HEK293T (cell line): ENCODE measurements at regions not wholly inside any gene's neighbourhood (a gene's known extent, or its start where the extent isn't known, plus 50 kb on each side); places are given as distances from the start of the nearest gene placed in this dataset.

Experiments used
- CTCF ChIA-PET: fragments of 350-600 bp; formaldehyde crosslinking; extraction: SDS; loops from one replicate; lab custom pipeline; 2021; ENCODE audit warnings: antibody characterized with exemption, inconsistent platforms; lab: Yijun Ruan, JAX
- POLR2A ChIA-PET: fragments of 350-600 bp; formaldehyde crosslinking; extraction: SDS; loops from one replicate; lab custom pipeline; 2020; ENCODE audit warnings: antibody characterized with exemption, inconsistent platforms; lab: Yijun Ruan, JAX
- DNase-seq: peaks from one replicate; pipeline ENCODE4 v3.0.0; 2012; ENCODE audit warnings: mixed read lengths; ENCODE audit errors: extremely low spot score
- ARNT ChIP-seq: fragments of 450-650 bp; IDR thresholded peaks from 2 replicates; pipeline ENCODE4 v1.6.1; 2017; ENCODE audit warnings: mild to moderate bottlenecking
- BHLHE40 ChIP-seq: fragments of 450-650 bp; IDR thresholded peaks from 2 replicates; pipeline ENCODE4 v1.6.1; 2016; ENCODE audit warnings: mild to moderate bottlenecking, moderate library complexity, borderline replicate concordance
- CTBP1 ChIP-seq: fragments of 450-650 bp; IDR thresholded peaks from 2 replicates; pipeline ENCODE4 v1.6.1; 2016; ENCODE audit warnings: borderline replicate concordance
- ELF4 ChIP-seq: fragments of 450-650 bp; IDR thresholded peaks from 2 replicates; pipeline ENCODE4 v1.6.1; 2017; ENCODE audit warnings: antibody characterized with exemption
- FOXA1 ChIP-seq: fragments of 450-650 bp; IDR thresholded peaks from 2 replicates; pipeline ENCODE4 v1.6.1; 2016; ENCODE audit warnings: mild to moderate bottlenecking
- FOXK2 ChIP-seq: fragments of 450-650 bp; IDR thresholded peaks from 2 replicates; pipeline ENCODE4 v1.6.1; 2016; ENCODE audit warnings: mild to moderate bottlenecking
- FOXM1 ChIP-seq: fragments of 450-650 bp; IDR thresholded peaks from 2 replicates; pipeline ENCODE4 v1.6.1; 2017; ENCODE audit warnings: mild to moderate bottlenecking, borderline replicate concordance
- HDGF ChIP-seq: fragments of 450-650 bp; IDR thresholded peaks from 2 replicates; pipeline ENCODE4 v1.6.1; 2017; ENCODE audit warnings: antibody characterized with exemption, borderline replicate concordance
- L3MBTL2 ChIP-seq: fragments of 450-650 bp; conservative IDR thresholded peaks from 2 replicates; pipeline ENCODE4 v1.6.1; 2016; ENCODE audit warnings: mild to moderate bottlenecking
- LEF1 ChIP-seq: fragments of 450-650 bp; IDR thresholded peaks from 2 replicates; pipeline ENCODE4 v1.6.1; 2017; ENCODE audit warnings: mild to moderate bottlenecking, borderline replicate concordance
- NFRKB ChIP-seq: fragments of 450-650 bp; IDR thresholded peaks from 2 replicates; pipeline ENCODE4 v1.6.1; 2016; ENCODE audit warnings: mild to moderate bottlenecking, moderate library complexity
- PKNOX1 ChIP-seq: fragments of 450-650 bp; IDR thresholded peaks from 2 replicates; pipeline ENCODE4 v1.6.1; 2016
- SP1 ChIP-seq: fragments of 450-650 bp; IDR thresholded peaks from 2 replicates; pipeline ENCODE4 v1.6.1; 2017
- SUZ12 ChIP-seq: fragments of 450-650 bp; IDR thresholded peaks from 2 replicates; pipeline ENCODE4 v1.6.1; 2016; ENCODE audit warnings: mild to moderate bottlenecking
- TARDBP ChIP-seq: fragments of 450-650 bp; IDR thresholded peaks from 2 replicates; pipeline ENCODE4 v1.6.1; 2016
- ZNF384 ChIP-seq: fragments of 450-650 bp; IDR thresholded peaks from 2 replicates; pipeline ENCODE4 v1.6.1; 2016

GRCh38 chr20:37622728-37623127, 71.1 kb upstream of the CTNNBL1 start:
- no peak for TF ChIP-seq SUZ12
- TF ChIP-seq FOXM1, result no peak
- no peak for TF ChIP-seq SP1
- no peak for TF ChIP-seq FOXK2
- TF ChIP-seq ARNT, result no peak
- ChIA-PET CTCF (no interaction called here), POLR2A (no interaction called here)
- DNase-seq, result no peak

GRCh38 chr20:37619496-37619895, 74.3 kb upstream of the CTNNBL1 start:
- ChIA-PET POLR2A (no interaction called here), CTCF (no interaction called here)
- TF ChIP-seq ZNF384, result no peak
- DNase-seq, result no peak

- TF ChIP-seq FOXA1 (no peak), L3MBTL2 (no peak), LEF1 (no peak), FOXM1 (no peak), ELF4 (no peak), ARNT (no peak), SP1 (no peak), HDGF (no peak), CTBP1 (no peak), PKNOX1 (no peak), BHLHE40 (no peak), NFRKB (no peak), SUZ12 (no peak), ZNF384 (no peak), TARDBP (no peak), FOXK2 (no peak)
- CTCF ChIA-PET, result interaction anchor here (0.6 to 0.7 kb wide), 3 partner anchors 13 to 226 kb away, joined by 3 to 5 read pairs (median 4); no protein-coding TSS in a partner anchor
- POLR2A ChIA-PET, result no interaction called here
- DNase-seq, result no peak
Measured at GRCh38 chr20:37616110-37616425, 77.8 kb upstream of the CTNNBL1 start.

GRCh38 chr20:37615340-37616109, 78.3 kb upstream of the CTNNBL1 start:
- ChIA-PET POLR2A (no interaction called here), CTCF (interaction anchor here (0.6 to 0.7 kb wide), 2 partner anchors 13 to 40 kb away, joined by 3 to 4 read pairs; no protein-coding TSS in a partner anchor)
- no peak for TF ChIP-seq BHLHE40
- DNase-seq, result peak; percentile 64

GRCh38 chr20:37611852-37612251, 82.0 kb upstream of the CTNNBL1 start:
- TF ChIP-seq LEF1 (no peak), CTBP1 (no peak), SUZ12 (no peak), PKNOX1 (no peak), TARDBP (no peak), ZNF384 (no peak), NFRKB (no peak), FOXK2 (no peak), ELF4 (no peak), SP1 (no peak), FOXM1 (no peak), FOXA1 (no peak), HDGF (no peak)
- ChIA-PET POLR2A (no interaction called here), CTCF (no interaction called here)

GRCh38 chr20:37611346-37611745, 82.5 kb upstream of the CTNNBL1 start:
- ChIA-PET POLR2A (no interaction called here), CTCF (no interaction called here)
- no peak for DNase-seq
- TF ChIP-seq TARDBP, result no peak

More at GRCh38 chr20:37611852-37612251, 82.0 kb upstream of the CTNNBL1 start:
- no peak for DNase-seq

GRCh38 chr20:37610203-37610798, 82.6 kb upstream of the BLCAP start:
- POLR2A ChIA-PET, result no interaction called here

GRCh38 chr20:37602634-37603033, 75.0 kb upstream of the BLCAP start:
- ChIA-PET POLR2A (no interaction called here), CTCF (interaction anchor here (1.1 kb wide), 1 partner anchor 14 kb away, joined by 4 read pairs; no protein-coding TSS in a partner anchor)
- DNase-seq, result no peak
- TF ChIP-seq NFRKB (no peak), SP1 (no peak), BHLHE40 (no peak), L3MBTL2 (no peak), ELF4 (no peak), LEF1 (no peak), FOXA1 (no peak), CTBP1 (no peak), FOXM1 (no peak), SUZ12 (no peak), ZNF384 (no peak), PKNOX1 (no peak)

More at GRCh38 chr20:37610203-37610798, 82.6 kb upstream of the BLCAP start:
- no peak for TF ChIP-seq FOXK2
- no peak for TF ChIP-seq ZNF384
- TF ChIP-seq FOXM1, result no peak
- TF ChIP-seq SP1, result no peak
- CTCF ChIA-PET, result no interaction called here
- DNase-seq, result no peak
